RPMI7951 (cell line): ENCODE measurements at regions not wholly inside any gene's neighbourhood (a gene's known extent, or its start where the extent isn't known, plus 50 kb on each side); places are given as distances from the start of the nearest gene placed in this dataset.
"Not testable (repeated sequence)": the region's sequence is repeated elsewhere in the genome, so short reads cannot be mapped to it uniquely, and the experiment has no call there.

Experiments
- DNase-seq: peaks from one replicate; pipeline ENCODE4 v3.0.0-alpha.2; 2012; ENCODE audit warnings: low read depth

DNA sequence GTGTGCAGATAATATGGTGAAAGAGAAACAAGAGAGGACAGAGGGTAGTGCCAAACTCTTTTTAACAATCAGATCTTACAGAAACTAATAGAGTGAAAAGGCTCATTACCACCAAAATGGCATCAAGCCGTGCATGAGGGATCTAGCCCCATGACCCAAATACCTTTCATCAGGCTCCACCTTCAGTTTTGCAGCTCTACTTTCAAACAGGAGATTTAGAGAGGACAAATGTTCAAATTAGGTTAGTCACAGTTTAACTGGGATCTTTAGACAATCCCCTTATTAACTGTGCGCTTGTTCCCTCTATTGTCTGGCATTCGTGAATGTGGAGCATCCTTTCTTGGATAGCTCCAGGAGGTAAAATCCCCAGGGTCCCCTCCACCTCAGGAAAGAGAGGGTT, 1209.3 kb upstream of the CHAC2 start:
- DNase-seq: no peak

DNA sequence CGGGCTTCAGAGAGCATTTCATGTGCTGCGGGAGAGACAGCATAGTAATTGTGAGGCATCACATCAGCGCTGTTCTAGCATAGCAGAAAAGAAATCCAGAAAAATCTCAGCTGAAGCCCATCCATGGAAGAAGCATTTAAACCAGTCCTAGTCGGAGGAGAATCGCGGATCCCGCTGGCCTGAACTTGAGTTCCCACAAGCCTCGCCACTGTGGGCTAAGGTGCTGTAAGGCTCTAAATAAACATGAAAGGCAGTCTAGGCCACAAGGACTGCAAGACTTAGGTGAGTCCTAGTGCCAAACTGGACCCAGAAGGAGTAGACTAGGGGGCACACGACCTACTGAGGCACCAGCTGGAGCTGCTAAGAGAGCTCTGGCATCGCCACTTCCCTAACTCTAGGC, 1225.3 kb upstream of the CHAC2 start:
- DNase-seq: no peak

DNA sequence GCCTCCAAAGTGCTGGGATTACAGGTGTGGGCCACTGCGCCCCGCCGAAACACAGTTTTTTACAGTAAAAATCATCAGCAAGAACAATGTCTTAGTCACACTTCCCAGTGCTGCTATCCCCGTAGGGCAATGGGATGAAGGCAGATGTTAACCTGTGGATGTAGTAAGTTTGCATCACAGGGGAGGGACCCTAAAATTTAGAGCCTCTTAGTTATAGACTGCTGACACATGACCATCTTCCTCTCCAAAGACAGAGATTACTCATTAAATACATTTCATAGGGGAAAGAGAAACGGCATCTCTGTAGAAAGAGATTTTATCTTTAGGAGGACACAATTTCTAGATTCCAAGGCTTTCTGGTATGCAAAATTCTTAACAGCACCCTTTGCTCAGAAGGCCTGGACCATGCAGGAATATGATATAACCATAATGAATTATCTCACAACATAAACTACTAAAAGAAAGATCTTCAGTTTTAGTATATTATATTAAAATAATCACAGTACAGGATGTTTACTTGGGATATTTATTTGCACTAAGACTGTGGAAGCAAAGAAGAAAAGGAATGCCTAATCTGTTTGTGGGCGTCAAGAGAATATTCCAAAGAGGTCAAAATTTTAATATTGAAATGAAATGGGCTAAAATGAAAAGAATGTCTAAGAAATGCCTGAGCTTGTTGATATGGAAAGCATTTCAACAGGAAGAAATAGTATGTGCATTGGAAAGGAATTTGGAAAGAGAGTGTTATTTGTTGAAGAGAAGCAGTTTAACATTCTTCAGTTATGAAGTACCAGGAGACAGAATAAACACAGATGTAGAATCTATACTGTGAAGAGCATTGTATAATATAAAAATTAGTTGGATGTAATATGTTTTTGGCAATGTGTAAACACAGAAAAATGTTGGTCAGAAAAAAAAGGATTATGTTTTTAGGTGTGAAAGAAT, 1228.3 kb upstream of the CHAC2 start:
- DNase-seq: no peak

DNA sequence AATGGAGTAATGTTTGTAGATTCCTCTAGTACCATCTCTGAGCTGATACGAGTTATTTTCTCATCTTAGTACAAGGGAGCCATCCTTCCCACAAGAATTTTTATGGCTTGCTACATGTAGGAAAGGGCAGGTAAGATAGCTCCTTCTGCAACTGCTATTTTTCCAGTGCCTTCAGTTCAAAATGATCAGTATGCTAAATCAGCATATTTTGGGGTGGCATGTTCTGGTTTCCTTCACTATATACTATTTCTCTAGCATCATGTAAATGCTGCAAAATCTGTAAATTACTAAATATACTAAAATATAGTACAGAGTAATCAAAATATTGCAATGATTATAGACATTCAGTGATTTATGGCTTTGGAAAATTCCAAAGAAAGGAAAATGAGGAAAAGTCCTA, 1230.0 kb upstream of the CHAC2 start:
- no peak for DNase-seq

DNA sequence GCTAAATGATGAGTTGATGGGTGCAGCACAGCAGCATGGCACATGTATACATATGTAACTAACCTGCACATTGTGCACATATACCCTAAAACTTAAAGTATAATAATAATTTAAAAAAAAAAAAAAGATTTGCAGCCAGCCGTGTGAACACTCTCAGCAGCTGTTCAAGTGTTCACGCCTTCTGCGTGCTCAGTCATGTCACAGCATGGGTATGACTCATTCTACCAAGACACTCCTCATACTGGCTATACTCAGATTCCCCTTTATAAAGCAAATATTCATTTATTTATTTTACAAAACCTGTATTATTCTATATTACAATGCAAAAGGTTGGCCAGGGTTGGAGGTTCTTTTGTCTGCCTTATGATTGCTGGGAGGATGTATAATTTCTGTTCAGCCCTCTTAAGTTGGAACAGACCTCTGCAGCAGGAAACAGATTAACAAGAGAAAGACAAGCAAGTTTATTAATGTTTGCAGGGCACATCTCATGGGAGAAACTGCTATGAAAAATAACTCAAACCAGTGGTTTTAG, 1230.6 kb upstream of the CHAC2 start:
- DNase-seq: no peak

DNA sequence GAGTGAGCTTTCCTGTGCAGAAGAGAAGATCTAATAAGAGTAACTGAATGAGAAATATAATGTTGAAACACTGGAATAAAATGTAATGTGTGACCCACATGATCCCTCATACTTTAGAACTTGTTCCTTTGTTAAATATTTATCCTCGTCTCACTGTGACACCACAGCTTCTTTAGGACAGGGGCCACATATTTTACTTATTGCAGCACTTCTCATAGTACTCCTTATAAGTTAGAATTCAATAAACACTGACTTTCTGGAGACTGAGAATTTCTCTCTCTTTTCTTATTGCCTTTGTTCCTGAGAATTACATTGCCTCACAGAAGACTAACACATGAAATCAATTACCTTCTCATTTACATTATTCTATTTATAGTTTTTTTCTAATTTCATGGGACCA, 1234.6 kb upstream of the CHAC2 start:
- DNase-seq: no peak

DNA sequence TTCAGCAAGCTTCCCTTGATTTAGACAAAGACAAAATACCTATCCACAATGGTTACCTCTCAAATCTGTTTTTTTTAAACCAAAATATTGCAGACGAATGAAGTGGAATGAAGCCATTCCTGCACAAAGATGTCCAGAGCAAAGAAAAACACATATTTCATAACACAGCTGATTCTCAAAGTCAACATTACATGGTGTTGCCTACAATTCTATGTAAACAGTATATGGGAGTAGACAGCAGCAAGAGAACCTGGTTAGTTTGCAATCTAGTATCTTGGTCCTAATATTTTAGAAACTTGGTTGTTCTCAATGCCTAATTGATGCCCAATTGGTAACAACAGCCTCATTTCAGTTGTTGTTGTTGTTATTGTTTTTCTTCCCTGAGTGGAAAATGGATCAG, 1240.9 kb upstream of the CHAC2 start:
- no peak for DNase-seq

DNA sequence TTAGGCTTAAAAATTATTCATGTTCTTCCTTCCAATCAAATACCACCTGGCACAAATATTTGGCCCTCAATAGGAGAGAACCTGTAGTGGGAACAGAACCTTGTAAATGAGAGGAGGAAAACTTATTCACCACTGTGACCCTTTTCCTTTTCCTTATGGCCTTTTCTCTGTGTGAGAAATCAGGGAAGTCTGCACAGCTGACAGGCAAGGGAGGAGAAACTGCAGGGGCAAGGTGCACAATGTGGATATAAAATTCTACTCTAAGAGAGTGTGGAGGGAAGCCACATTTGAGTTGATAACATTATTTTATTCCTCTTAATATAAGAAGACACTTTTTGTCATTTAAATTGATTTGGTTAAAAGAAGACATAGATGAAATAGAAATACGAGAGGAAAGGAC, 1247.0 kb upstream of the CHAC2 start:
- DNase-seq: no peak

DNA sequence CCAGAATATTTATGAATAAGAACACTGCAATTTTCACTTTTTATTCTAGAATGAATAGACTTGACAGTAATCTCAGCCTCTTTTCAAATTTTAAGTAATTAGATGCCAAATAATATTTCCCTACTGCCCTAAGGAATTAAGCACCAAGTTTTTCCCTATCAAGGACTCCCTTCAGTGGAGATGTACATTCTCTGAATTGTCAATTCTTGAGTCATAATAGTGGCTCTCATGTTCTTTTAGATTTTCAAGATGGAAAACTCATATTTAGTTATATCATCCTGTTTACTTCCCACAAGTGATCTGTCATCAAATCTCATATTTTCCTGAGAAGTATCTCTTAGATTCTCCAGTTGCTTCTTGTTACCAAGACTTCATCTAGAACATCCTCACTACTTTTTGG, 1248.9 kb upstream of the CHAC2 start:
- no peak for DNase-seq

DNA sequence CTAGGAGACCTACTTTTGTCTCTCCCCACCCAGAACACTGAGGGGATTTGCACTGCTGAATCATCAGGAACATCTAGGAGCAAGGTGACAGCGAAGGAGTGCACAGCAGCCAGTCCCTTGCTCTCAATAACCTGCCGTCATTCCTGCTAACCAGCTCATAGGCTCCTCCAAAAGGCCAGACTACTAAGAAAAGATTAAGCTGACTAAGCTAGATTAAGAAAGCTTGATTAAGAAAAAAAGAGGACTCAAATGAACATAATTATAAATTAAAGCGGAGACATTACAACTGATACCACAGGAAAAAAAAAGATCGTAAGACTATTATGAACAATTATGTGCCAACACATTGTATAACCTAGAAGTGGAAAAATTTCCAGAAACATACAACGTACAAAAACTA, 1254.8 kb upstream of the CHAC2 start:
- no peak for DNase-seq

DNA sequence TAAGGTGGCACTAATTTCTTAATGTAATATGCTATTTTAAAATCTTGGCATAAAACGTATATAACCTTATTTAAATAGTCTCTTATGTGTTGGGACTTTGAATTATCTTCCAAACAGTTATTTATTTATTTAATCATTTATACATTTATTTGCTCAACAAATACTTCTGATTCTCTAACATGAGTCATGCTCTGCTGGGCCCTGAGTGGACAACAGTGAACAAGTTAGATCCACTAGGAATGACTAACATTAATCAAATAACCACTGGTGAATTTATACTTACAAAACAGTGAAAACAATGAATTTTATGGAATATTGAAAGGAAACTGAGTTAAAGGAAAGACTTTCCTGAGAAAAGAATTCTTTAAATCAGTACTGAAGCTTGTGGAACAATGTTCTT, 1257.2 kb upstream of the CHAC2 start:
- no peak for DNase-seq

DNA sequence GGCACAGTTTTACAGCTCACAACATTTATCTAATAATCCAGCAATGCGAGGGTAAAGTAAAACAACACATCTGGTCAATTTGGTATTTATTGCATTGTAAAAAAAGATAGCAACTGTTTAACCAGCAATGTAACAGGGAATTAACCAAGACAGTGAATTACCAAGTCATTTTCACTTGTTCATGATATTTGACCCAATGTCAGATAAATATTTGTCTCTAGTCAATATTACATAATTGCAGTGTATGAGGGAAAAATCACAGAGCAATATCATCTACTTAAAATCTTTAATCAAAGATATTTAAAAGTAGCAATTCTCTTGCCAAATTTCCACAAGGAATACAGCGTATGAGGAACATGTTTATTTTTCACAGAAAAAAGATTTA, 1265.1 kb upstream of the CHAC2 start:
- DNase-seq: no peak

DNA sequence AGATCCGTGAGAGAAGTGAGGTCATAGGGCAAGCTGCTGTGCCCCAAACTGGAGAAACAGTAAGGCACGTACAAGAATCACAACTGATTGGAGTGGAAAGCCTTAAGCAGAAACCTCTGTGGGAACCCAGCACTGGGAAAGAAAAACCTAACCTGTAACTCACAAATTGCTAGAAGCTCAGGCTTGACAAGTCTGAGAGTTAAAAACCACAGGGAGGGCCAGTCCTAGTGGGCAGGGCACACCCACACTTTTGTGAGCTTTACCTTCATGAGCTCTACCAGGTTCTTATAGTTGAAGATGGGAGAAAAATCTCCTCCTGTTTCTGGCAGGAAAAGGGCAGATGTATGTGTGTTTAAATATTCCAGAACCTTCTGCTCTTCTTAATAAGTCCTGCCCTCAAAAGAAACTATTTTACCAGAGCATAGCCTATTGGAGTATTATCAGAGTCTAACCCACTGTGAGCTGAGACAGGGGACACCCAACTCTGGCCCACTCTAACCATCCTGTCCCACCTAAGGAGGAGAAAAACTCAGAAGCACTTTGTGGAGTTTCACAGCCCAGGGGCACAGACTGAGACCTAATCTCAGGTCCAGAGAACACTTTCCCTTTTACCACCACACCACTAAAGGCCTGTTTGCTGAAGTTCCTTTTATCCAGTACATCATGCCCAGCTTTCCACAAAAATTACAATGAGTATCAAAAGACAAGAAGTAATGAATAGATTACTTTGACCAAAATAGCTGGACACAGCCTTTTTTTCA, 1265.7 kb upstream of the CHAC2 start:
- no peak for DNase-seq

DNA sequence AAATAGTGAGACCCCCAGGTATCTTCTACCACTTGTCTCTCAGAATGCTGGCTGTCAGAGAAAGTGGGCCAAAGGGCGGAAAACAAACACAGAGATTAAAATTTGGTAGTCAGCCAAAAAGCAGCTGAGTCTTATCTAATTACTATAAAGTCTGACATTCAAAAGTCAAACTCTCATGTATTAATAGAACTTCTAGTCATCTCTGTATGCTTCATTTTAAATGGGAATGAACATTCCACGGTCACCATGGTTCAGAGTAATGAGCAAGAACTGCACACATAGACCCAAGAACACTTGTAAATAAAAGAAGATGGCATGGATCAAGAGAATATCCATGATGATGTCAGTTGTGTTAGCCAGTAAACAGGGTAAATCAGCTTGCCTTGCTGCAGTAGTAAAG, 1267.0 kb upstream of the CHAC2 start:
- no peak for DNase-seq

DNA sequence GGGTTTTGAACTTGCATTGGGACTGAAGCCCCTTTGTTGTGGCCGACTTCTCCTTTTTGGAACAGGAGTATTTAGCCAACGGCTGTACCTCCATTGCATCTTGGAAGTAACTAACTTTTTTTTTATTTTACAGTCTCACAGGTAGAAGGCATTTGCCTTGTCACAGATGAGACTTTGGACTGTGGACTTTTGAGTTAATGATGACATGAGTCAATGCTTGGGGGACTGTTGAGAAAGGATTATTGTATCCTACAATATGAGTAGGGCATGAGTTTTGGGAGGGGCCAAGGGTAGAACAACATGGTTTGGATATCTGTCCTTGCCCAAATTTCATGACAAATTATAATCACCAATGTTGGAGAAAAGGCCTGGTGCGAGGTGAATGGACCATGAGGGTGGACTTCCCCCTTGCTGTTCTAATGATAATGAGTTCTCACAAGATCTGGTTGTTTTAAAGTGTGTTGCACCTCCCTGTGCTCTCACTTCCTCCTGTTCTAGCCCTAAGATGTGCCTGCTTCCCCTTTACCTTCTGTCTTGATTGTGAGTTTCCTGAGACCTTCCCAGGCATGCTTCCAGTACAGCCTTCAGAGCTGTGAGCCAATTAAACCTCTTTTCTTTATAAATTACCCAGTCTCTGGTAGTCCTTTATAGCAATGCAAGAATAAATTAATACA, 1269.4 kb upstream of the CHAC2 start:
- DNase-seq: no peak

DNA sequence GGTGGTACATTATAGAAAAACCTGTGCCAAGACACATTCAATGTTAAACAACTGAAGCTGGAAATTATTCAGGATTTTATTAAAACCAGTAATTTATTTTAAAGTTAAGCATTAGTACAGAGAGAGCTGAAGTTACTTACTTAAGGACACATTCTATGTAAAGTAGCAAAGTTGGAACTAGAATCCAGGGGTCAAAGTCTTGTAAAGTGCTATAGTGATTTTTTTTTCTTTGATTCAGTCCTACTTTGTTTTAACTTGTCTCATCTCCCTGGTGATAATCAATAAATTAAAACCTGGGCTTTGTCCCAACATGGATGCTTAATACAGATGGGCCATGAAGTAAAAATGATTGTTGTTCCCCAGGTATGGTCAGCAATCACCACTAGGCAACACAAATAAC, 1271.8 kb upstream of the CHAC2 start:
- no peak for DNase-seq

DNA sequence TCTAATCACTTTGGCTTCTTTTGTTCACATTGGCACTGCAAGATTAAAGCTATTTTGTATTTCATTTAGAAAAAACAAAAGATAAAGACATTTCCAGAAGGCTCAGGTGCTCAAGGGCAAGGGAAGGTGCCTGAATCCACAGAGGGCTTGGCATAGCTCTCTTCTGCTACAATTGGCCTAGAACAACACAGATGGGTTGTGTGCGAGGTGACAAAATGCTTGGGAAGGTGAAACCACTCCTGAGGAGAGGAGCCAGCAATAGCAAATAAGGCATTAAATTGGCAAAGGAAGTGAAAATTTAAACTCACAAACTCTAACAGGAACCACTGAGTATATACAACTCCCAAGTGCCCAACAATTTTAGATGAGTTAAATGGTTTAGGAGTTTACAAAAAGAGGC, 1290.4 kb upstream of the CHAC2 start:
- no peak for DNase-seq

DNA sequence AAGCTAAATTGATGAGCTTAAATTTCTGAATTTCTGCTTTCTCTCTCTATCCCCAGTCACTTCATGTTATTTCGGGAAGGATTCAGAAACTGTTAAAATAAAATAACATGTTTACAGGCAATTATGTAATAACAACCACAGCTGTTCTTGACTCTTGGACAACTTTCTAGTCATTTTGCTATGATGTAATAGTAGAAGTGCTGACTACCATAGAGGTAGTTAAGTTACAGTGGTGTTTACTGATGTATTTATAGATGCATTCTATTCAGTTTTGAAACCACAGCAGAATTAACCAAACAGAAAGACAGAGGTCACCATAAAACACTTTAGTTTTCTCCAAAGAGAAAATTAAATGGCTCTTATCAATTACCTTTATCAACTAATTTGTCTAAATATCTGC, 1292.0 kb upstream of the CHAC2 start:
- DNase-seq: no peak

DNA sequence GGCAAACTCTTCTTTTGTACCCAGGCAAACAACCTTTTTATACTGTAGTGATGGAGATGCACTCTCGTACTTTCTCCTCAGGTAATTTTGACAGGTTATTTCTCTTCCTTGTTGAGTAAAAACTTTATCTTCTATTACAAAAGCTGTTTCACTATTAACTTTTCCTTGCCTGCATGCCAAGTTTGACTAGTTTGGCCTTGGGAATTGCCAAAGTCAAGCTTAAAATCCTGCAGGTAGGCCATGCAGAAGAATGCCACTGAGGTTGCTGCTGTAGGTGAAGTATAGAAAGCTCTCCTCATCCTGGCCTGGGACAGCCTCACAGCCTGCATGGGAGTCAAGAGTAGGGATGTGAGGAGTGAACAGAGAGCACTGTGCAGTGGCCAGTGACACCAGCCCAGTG, 1293.5 kb upstream of the CHAC2 start:
- no peak for DNase-seq

DNA sequence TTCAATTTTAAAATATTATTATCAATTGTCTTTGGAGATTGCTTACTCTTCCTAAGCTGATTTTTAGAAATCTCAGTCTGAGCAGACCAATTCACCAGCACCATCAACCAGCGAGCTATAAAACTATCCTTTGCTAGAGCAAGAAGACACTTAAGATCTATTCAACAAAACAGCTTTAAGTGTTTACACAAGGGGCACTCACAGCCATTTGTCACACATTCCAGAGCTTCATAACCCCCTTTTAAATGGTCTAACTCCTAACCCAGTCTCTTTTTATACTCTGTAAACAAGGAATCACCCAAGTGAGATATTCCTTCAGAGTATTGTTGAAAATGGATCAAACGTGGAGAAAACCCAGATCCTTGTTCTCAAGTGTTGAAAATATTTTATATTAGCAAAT, 1294.1 kb upstream of the CHAC2 start:
- DNase-seq: no peak

DNA sequence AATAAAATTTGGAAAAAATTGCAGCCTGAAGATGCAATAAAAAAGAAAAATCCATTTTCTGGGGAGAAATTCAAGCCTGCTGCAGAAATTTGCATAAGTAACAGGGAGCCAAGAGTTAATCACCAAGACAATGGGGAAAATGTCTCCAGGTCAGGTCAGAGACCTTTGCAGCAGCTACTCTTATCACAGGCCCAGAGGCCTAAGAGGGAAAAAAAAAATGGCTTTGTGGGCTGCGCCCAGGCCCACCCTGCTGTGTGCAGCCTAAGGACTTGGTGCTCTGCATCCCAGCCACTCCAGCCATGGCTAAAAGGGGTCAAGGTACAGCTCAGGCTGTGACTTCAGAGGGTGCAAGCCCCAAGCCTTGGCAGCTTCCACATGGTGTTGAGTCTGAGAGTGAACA, 1297.1 kb upstream of the CHAC2 start:
- DNase-seq: not testable (repeated sequence)

DNA sequence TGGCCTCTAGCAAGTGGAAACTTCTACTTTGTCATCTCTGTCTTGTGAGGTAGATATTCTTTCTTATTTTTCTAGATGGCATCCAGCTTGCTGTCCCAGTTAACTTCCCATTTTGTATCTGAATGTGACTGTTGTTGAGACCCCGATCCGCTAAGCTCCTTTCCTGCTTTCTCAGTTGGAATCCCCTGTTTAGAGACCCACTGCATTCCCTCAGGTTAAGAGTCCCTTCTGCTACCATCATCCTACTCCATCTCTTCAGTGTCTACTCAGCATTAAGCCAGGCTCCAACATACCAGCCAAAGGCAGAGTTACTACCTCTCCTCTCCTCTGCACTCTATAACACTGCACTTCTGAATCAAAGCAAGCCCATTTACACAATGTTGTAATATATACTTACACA, 1300.4 kb upstream of the CHAC2 start:
- no peak for DNase-seq

DNA sequence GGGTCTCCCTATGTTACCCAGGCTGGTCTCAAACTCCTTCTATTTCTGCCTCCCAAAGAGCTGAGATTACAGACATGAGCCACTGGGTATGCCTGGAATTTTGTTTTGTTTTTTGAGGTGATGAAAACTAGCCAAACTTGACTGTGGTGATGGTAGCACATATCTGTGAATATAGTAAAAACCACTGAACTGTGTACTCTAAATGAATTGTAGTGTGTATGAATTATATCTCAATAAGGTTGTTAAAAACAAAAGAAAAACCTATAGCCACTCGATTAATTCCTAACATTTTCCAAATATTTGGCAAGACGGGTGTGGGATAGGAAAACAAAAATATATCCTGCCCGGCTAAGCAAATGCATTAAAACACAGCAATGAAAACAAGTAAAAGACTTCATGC, 1302.3 kb upstream of the CHAC2 start:
- DNase-seq: no peak
